OCI-LY7 (cell line): ENCODE measurements at regions not wholly inside any gene's neighbourhood (a gene's known extent, or its start where the extent isn't known, plus 50 kb on each side); places are given as distances from the start of the nearest gene placed in this dataset.

Source experiments
- BruUV-seq: library from RNA; stranded (reverse); fragments of 400-500 nt; replicated peaks from 2 replicates; lab custom pipeline; 2021; lab: Mats Ljungman, UMichigan
- CTCF ChIA-PET: fragments of 300-600 bp; sonication (Branson Sonifier 250); formaldehyde crosslinking; loops from one replicate; lab custom pipeline; 2022; ENCODE audit warnings: antibody characterized with exemption; ENCODE audit not compliant: unreplicated experiment; lab: Charles Lee
- POLR2A ChIA-PET: fragments of 300-600 bp; sonication (Branson Sonifier 250); formaldehyde crosslinking; loops from one replicate; lab custom pipeline; 2022; ENCODE audit warnings: antibody characterized with exemption; lab: Charles Lee
- DNase-seq: peaks from one replicate; pipeline ENCODE4 v3.0.0-alpha.2; 2015; ENCODE audit warnings: low spot score
- H2AFZ ChIP-seq: fragments of 200-600 bp; sonication (generic), shearing (Covaris generic); 2 replicates; pipeline ENCODE4 v1.6.1; 2014; ENCODE audit warnings: mild to moderate bottlenecking, antibody characterized with exemption, low read length, moderate library complexity
- H3K27ac ChIP-seq: fragments of 200-600 bp; sonication (generic); 2 replicates; pipeline ENCODE4 v1.5.1; 2014; ENCODE audit warnings: mixed run types, low read depth, mild to moderate bottlenecking, moderate library complexity, low read length, inconsistent platforms; ENCODE audit not compliant: poor library complexity, severe bottlenecking
- H3K36me3 ChIP-seq: fragments of 200-600 bp; sonication (generic); 2 replicates; pipeline ENCODE4 v1.6.1; 2014; ENCODE audit warnings: mild to moderate bottlenecking, antibody characterized with exemption, low read length, moderate library complexity, mixed read lengths; ENCODE audit not compliant: insufficient read depth
- H3K4me1 ChIP-seq: fragments of 200-600 bp; sonication (generic); 2 replicates; pipeline ENCODE4 v1.5.1; 2014; ENCODE audit warnings: mild to moderate bottlenecking, low read length; ENCODE audit not compliant: insufficient read depth, poor library complexity, severe bottlenecking
- H3K4me2 ChIP-seq: fragments of 200-600 bp; sonication (generic); 2 replicates; pipeline ENCODE4 v1.6.1; 2014; ENCODE audit warnings: mild to moderate bottlenecking, low read length
- H3K4me3 ChIP-seq: fragments of 200-600 bp; sonication (generic); 2 replicates; pipeline ENCODE4 v1.5.1; 2014; ENCODE audit warnings: mild to moderate bottlenecking, low read depth, low read length; ENCODE audit not compliant: poor library complexity, severe bottlenecking
- H3K79me2 ChIP-seq: fragments of 200-600 bp; sonication (generic); 2 replicates; pipeline ENCODE4 v1.6.1; 2016; ENCODE audit warnings: low read depth, mild to moderate bottlenecking, low read length, moderate library complexity, mixed read lengths; ENCODE audit not compliant: insufficient read depth
- H3K9me2 ChIP-seq: fragments of 200-600 bp; sonication (generic); 2 replicates; pipeline ENCODE4 v1.6.1; 2016; ENCODE audit warnings: mild to moderate bottlenecking, low read length, mixed read lengths; ENCODE audit not compliant: insufficient read depth
- H3K9me3 ChIP-seq: fragments of 200-600 bp; sonication (generic); 2 replicates; pipeline ENCODE4 v1.6.1; 2014; ENCODE audit warnings: mild to moderate bottlenecking, mixed run types, low read length, mixed read lengths
- H4K20me1 ChIP-seq: fragments of 200-600 bp; sonication (generic); 2 replicates; pipeline ENCODE4 v1.6.1; 2014; ENCODE audit warnings: mild to moderate bottlenecking, antibody characterized with exemption, low read length, moderate library complexity, mixed read lengths; ENCODE audit not compliant: insufficient read depth
- CTCF ChIP-seq: fragments of 200-600 bp; sonication (generic); conservative IDR thresholded peaks from 2 replicates; pipeline ENCODE4 v1.5.1; 2014; ENCODE audit warnings: mild to moderate bottlenecking, antibody characterized with exemption, low read length, moderate library complexity, mixed read lengths
- EZH2phosphoT487 ChIP-seq: fragments of 200-600 bp; sonication (generic); IDR thresholded peaks from 2 replicates; pipeline ENCODE4 v1.6.1; 2018; ENCODE audit warnings: low read depth, borderline replicate concordance, mild to moderate bottlenecking, mixed run types, antibody characterized with exemption, low read length, moderate library complexity, mixed read lengths
- intact Hi-C: fragments of 100-400 bp; cut with micrococcal nuclease; formaldehyde crosslinking; loops from one replicate; pipeline ENCODE4 v1.10.0; 2022; ENCODE audit not compliant: unreplicated experiment

- Histone ChIP-seq H2AFZ (no peak overlapping the region), H3K36me3 (no peaks in the 10 kb centered on the region), H3K4me2 (no peak overlapping the region), H4K20me1 (no peaks in the 10 kb centered on the region), H3K4me1 (no peaks in the 10 kb centered on the region), H3K79me2 (no peaks in the 10 kb centered on the region), H3K9me2 (no peaks in the 10 kb centered on the region), H3K4me3 (no peak overlapping the region), H3K9me3 (no peaks in the 10 kb centered on the region), H3K27ac (no peak overlapping the region)
- TF ChIP-seq CTCF: no peak
- TF ChIP-seq EZH2phosphoT487: no peak
- POLR2A ChIA-PET: interaction anchor here (0.6 to 1.2 kb wide), 3 partner anchors 15 to 294 kb away, joined by 3 to 4 read pairs (median 3); no protein-coding TSS in a partner anchor
- BruUV-seq: no TSS peak
- intact Hi-C loops: no loop called here
- CTCF ChIA-PET: interaction anchor here (0.6 kb wide), 1 partner anchor 352 kb away, joined by 3 read pairs; no protein-coding TSS in a partner anchor
- no peak for DNase-seq
Measured at GRCh38 chr6:10071631-10072220, 343.1 kb downstream of the TFAP2A start.

- POLR2A ChIA-PET: no interaction called here
- BruUV-seq: no TSS peak
Measured at GRCh38 chr6:10060004-10060403, 354.9 kb downstream of the TFAP2A start.

More at GRCh38 chr6:10060004-10060403, 354.9 kb downstream of the TFAP2A start:
- H3K27ac ChIP-seq: no peak overlapping the region
- H4K20me1 ChIP-seq: no peaks in the 10 kb centered on the region
- no peak overlapping the region for H2AFZ ChIP-seq
- H3K4me2 ChIP-seq: no peak overlapping the region
- no peaks in the 10 kb centered on the region for H3K9me3 ChIP-seq
- no peak overlapping the region for H3K4me3 ChIP-seq
- H3K36me3 ChIP-seq: no peaks in the 10 kb centered on the region
- no peaks in the 10 kb centered on the region for H3K9me2 ChIP-seq
- CTCF ChIA-PET: no interaction called here
- DNase-seq: no peak
- intact Hi-C loops: no loop called here
- TF ChIP-seq CTCF (no peak), EZH2phosphoT487 (no peak)
- no peaks in the 10 kb centered on the region for H3K79me2 ChIP-seq
- no peaks in the 10 kb centered on the region for H3K4me1 ChIP-seq
